Parathyroid adenoma (tissue), 2 donors: ENCODE measurements at regions not wholly inside any gene's neighbourhood (a gene's known extent, or its start where the extent isn't known, plus 50 kb on each side); places are given as distances from the start of the nearest gene placed in this dataset.
"Not testable (repeated sequence)": the region's sequence is repeated elsewhere in the genome, so short reads cannot be mapped to it uniquely, and the experiment has no call there.

ENCODE experiments used
- H2AFZ ChIP-seq: fragments of 300-600 bp; sonication (generic); one replicate; pipeline ENCODE4 v1.7.0; 2017; ENCODE audit warnings: antibody characterized with exemption, mild to moderate bottlenecking
- H3K27ac ChIP-seq: fragments of 300-600 bp; sonication (generic); one replicate; pipeline ENCODE4 v1.7.0; 2017
- H3K27me3 ChIP-seq: fragments of 300-600 bp; sonication (generic); one replicate; pipeline ENCODE4 v1.7.0; 2017; ENCODE audit warnings: low read length; ENCODE audit not compliant: control insufficient read depth, insufficient read depth
- H3K36me3 ChIP-seq: fragments of 300-600 bp; sonication (generic); one replicate; pipeline ENCODE4 v1.7.0; 2017; ENCODE audit warnings: low read length; ENCODE audit not compliant: control insufficient read depth, insufficient read depth
- H3K4me1 ChIP-seq: fragments of 300-600 bp; sonication (generic); one replicate; pipeline ENCODE4 v1.7.0; 2017; ENCODE audit warnings: control low read depth
- H3K4me2 ChIP-seq: fragments of 300-600 bp; sonication (generic); one replicate; pipeline ENCODE4 v1.7.0; 2017; ENCODE audit warnings: low read length
- H3K4me3 ChIP-seq: fragments of 300-600 bp; sonication (generic); one replicate; pipeline ENCODE4 v1.7.0; 2017; ENCODE audit warnings: low read depth, low read length
- H3K79me2 ChIP-seq: fragments of 300-600 bp; sonication (generic); one replicate; pipeline ENCODE4 v1.7.0; 2017; ENCODE audit warnings: control low read depth
- H3K9ac ChIP-seq: fragments of 300-600 bp; sonication (generic); one replicate; pipeline ENCODE4 v1.7.0; 2017; ENCODE audit warnings: mild to moderate bottlenecking
- H3K9me3 ChIP-seq: fragments of 300-600 bp; sonication (generic); one replicate; pipeline ENCODE4 v1.7.0; 2017; ENCODE audit warnings: low read length; ENCODE audit not compliant: control insufficient read depth
- CTCF ChIP-seq: fragments of 300-600 bp; sonication (generic); IDR thresholded peaks from one replicate; pipeline ENCODE4 v1.7.0; 2017; ENCODE audit warnings: antibody characterized with exemption, mild to moderate bottlenecking
- donor health status: primary hyperparathyroidism.

- TF ChIP-seq CTCF, result no peak
- H3K4me1 ChIP-seq, result no peaks in the 10 kb centered on the region
- H3K36me3 ChIP-seq, result no peaks in the 10 kb centered on the region
- H3K27me3 ChIP-seq, result no peaks in the 10 kb centered on the region
- no peak overlapping the region for H3K4me3 ChIP-seq
- no peak overlapping the region for H2AFZ ChIP-seq
- H3K9me3 ChIP-seq, result peaks cover 6% of the 10 kb centered on the region
- no peaks in the 10 kb centered on the region for H3K79me2 ChIP-seq
- H3K9ac ChIP-seq, result no peak overlapping the region
- no peak overlapping the region for H3K4me2 ChIP-seq
- H3K27ac ChIP-seq, result no peak overlapping the region
Observed at GRCh38 chr12:97984974-97985580, 522.5 kb downstream of the RMST start.

DNA sequence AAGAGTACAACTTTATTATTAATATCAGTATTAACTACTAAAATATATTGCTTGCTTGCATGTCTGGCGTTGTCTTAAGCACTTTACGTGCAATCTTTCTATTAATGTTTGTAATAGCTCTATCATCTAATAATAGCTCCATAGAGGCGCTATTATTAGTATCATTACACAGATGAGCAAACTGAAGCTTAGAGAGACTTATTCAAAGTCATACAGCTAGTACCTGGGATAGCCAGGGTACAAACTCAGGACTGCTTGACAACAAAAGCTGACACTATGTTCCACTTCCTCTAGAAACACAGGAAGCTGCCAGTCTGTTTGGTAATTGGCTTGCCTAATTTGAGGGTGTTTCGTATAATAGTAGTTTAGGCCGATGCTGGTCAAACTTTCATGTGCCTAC is 523.2 kb downstream of the RMST start:
- no peak for TF ChIP-seq CTCF

DNA sequence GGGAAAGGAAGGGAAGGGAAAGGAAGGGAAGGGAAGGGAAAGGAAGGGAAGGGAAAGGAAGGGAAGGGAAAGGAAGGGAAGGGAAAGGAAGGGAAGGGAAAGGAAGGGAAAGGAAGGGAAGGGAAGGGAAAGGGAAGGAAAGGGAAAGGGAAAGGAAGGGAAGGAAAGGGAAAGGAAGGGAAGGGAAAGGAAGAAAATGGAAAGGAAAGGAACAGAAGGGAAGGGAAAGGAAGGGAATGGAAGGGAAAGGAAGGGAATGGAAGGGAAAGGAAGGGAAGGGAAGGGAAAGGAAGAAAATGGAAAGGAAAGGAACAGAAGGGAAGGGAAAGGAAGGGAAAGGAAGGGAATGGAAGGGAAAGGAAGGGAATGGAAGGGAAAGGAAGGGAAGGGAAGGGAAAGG is 526.0 kb downstream of the RMST start:
- not testable (repeated sequence) for H3K9ac ChIP-seq, H2AFZ ChIP-seq, H3K4me1 ChIP-seq, H3K4me2 ChIP-seq, H3K36me3 ChIP-seq, H3K27ac ChIP-seq, H3K79me2 ChIP-seq, H3K4me3 ChIP-seq, H3K27me3 ChIP-seq, H3K9me3 ChIP-seq

More for the DNA sequence above, 523.2 kb downstream of the RMST start:
- Histone ChIP-seq H3K9me3 (peaks cover 6% of the 10 kb centered on the region), H3K27me3 (no peaks in the 10 kb centered on the region), H3K27ac (no peak overlapping the region), H3K4me3 (no peak overlapping the region), H3K79me2 (no peaks in the 10 kb centered on the region), H3K9ac (no peak overlapping the region), H2AFZ (no peak overlapping the region), H3K4me1 (no peaks in the 10 kb centered on the region), H3K4me2 (no peak overlapping the region), H3K36me3 (no peaks in the 10 kb centered on the region)

DNA sequence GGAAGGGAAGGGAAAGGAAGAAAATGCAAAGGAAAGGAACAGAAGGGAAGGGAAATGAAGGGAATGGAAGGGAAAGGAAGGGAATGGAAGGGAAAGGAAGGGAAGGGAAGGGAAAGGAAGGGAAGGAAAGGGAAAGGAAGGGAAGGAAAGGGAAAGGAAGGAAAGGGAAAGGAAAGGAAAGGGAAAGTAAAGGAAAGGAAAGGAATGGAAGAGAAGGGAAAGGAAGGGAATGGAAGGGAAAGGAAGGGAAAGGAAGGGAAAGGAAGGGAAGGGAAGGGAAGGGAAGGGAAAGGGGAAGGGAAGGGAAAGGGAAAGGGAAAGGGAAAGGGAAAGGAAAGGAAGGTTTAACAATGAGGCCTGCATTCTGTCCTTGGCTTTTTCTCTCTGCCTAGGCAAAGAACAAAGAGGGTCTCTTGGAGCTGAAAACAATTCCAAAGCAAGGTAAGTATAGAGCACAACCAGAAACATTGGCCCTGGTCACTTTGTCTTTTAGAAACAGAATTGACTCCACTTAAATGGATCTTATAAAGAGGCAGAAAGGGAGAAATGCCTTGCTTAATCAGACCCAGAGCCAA is 525.9 kb upstream of the TMPO start:
- H3K36me3 ChIP-seq, result no peaks in the 10 kb centered on the region
- TF ChIP-seq CTCF, result no peak
- no peak overlapping the region for H3K4me3 ChIP-seq
- peaks cover 6% of the 10 kb centered on the region for H3K9me3 ChIP-seq
- H3K4me2 ChIP-seq, result no peak overlapping the region
- H2AFZ ChIP-seq, result no peak overlapping the region
- H3K4me1 ChIP-seq, result no peaks in the 10 kb centered on the region
- no peak overlapping the region for H3K9ac ChIP-seq
- no peak overlapping the region for H3K27ac ChIP-seq
- H3K27me3 ChIP-seq, result no peaks in the 10 kb centered on the region
- no peaks in the 10 kb centered on the region for H3K79me2 ChIP-seq

DNA sequence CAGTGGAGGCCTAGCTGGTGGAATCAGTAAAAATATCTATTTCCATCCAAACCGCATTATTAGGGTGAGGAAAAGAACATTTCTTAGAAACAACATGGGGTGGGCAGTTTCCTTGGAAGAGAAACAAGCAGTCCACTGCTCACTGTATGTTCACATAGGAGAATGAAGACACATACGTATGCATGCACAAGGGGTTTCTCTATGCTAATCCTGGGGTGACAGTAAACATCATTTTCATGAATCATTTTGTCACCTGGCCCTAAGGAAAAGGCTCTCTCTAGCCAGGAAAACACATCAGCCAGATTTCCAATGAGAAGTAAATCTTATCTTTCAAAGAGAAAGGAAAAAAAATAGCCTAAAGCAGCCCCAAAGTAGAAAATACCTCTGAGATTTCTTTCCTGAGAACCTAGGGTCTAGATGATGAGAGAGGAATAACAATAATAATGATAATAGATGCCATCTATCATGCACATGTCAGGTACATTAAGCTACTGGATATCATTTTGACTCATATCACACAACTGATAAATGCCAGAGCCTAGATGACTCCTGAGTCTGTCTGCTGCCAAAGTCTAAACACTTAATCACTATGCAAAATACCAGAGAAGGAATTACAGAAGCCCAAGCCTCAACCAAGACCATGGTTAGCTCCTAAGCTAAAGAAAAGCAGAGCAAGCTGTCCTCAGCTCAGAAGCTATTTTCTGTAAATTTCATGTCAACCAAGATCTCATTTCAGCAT is 520.5 kb upstream of the TMPO start:
- no peak for TF ChIP-seq CTCF

More for the DNA sequence above, 520.5 kb upstream of the TMPO start:
- Histone ChIP-seq H3K27me3 (no peaks in the 10 kb centered on the region), H3K4me1 (no peaks in the 10 kb centered on the region), H3K27ac (no peak overlapping the region), H3K36me3 (no peaks in the 10 kb centered on the region), H3K4me2 (no peak overlapping the region), H3K9me3 (peaks cover 2% of the 10 kb centered on the region), H3K79me2 (no peaks in the 10 kb centered on the region), H2AFZ (no peak overlapping the region), H3K4me3 (no peak overlapping the region), H3K9ac (no peak overlapping the region)
